ENCODE measurements at regions not wholly inside any gene's neighbourhood (a gene's known extent, or its start where the extent isn't known, plus 50 kb on each side); places are given as distances from the start of the nearest gene placed in this dataset.

DNA sequence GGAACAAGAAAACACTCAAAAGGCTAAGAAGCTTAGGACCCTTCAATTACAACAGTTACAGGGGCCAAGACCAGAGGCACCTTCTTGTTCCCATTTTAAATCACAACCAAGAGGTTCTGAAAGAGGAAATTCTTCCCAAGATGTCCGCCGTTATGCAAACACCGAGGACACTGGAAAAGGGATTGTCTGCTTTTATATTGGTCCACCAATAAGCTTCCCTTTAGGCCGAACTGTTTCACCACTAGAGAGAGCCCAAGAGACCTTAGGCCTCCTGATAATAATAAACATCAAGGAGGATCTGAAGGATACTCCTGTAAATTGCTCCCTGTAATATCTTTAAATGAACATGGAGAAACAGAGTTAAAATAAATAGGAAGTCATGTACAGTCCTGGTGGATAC, 92.6 kb upstream of the NLRP2B start:
- Histone ChIP-seq H3K4me3 (no peak overlapping the region), H3K36me3 (no peaks in the 10 kb centered on the region), H3K4me1 (no peaks in the 10 kb centered on the region), H3K9me3 (no peaks in the 10 kb centered on the region), H3K27me3 (no peaks in the 10 kb centered on the region), H3K27ac (no peak overlapping the region)
- TF ChIP-seq POLR2A (IDR thresholded peaks at IDR 0.05) (no peak), CTCF (IDR thresholded peaks at IDR 0.05) (no peak)
- DNase-seq: no peak
- intact Hi-C loops (cut with DNase I; ENCODE audit: low total_unique reads): no loop called here

GRCh38 chrX:57771689-57772088, 91.6 kb upstream of the NLRP2B start:
- Histone ChIP-seq H3K36me3 (no peaks in the 10 kb centered on the region), H3K27ac (no peak overlapping the region), H3K4me1 (no peaks in the 10 kb centered on the region), H3K27me3 (no peaks in the 10 kb centered on the region), H3K9me3 (no peaks in the 10 kb centered on the region), H3K4me3 (no peak overlapping the region)
- TF ChIP-seq POLR2A (IDR thresholded peaks at IDR 0.05): no peak
- TF ChIP-seq CTCF (IDR thresholded peaks at IDR 0.05): no peak
- DNase-seq: no peak
- intact Hi-C loops (cut with DNase I; ENCODE audit: low total_unique reads): no loop called here

DNA sequence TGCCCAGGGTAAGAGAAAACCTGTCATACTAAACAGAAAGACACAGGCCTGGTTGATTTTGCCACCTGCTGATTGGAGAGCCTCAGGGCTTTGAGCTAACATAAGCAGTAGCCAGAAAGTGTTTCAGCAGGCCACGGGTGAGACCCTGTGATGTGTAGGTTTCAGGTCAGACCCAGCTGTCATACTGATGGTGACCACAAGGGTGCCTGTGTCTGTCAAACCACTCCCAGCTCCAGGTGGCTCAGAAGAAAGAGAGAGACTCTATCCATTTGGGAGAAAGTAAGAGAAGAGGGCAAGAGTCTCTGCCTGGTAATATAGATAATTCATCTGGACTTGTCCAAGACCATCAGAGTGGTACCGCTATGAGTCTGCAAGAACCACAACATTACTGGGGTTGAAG, 72.8 kb upstream of the NLRP2B start:
- Histone ChIP-seq H3K9me3 (peaks cover 0 to 3% of the 10 kb centered on the region in 2 donors), H3K4me3 (no peak overlapping the region), H3K27ac (no peak overlapping the region), H3K4me1 (no peaks in the 10 kb centered on the region), H3K27me3 (no peaks in the 10 kb centered on the region), H3K36me3 (no peaks in the 10 kb centered on the region)
- intact Hi-C loops (cut with DNase I; ENCODE audit: low total_unique reads): no loop called here
- no peak for DNase-seq
- TF ChIP-seq CTCF (IDR thresholded peaks at IDR 0.05): no peak

DNA sequence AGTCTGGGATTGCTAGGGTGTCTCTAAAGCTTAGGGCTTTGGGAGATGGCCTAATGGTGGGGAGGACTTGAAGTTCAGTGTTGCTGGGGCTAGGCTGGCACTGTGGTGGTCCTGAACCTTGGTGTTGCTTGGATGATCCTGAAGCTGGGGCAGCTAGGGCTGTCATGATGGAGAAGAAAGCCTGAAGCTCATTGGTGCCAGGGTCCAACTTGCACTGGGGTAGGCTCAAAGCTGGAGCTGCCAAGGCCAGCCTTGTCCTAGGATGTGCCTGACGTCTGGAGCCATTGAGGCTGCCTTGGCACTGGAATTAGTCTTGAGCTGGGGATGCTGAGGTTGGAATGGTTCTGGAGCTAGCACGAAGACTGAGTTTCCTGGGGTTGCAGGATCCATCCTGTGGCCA, 61.0 kb upstream of the NLRP2B start:
- DNase-seq: no peak
- Histone ChIP-seq H3K9me3 (no peaks in the 10 kb centered on the region), H3K27me3 (peaks cover 0 to 6% of the 10 kb centered on the region in 2 donors), H3K36me3 (no peaks in the 10 kb centered on the region), H3K27ac (no peak overlapping the region), H3K4me3 (no peak overlapping the region), H3K4me1 (no peaks in the 10 kb centered on the region)
- TF ChIP-seq CTCF (IDR thresholded peaks at IDR 0.05) (no peak), POLR2A (IDR thresholded peaks at IDR 0.05) (no peak)
- intact Hi-C loops (cut with DNase I; ENCODE audit: low total_unique reads): no loop called here

GRCh38 chrX:57737881-57738280, 57.8 kb upstream of the NLRP2B start:
- Histone ChIP-seq H3K4me1 (no peaks in the 10 kb centered on the region), H3K27ac (no peak overlapping the region), H3K27me3 (peaks cover 0 to 10% of the 10 kb centered on the region in 2 donors), H3K9me3 (no peaks in the 10 kb centered on the region), H3K36me3 (no peaks in the 10 kb centered on the region), H3K4me3 (no peak overlapping the region)
- intact Hi-C loops (cut with DNase I; ENCODE audit: low total_unique reads): no loop called here
- TF ChIP-seq POLR2A (IDR thresholded peaks at IDR 0.05) (no peak), CTCF (IDR thresholded peaks at IDR 0.05) (no peak)
- DNase-seq: no peak

Measured in uterus (tissue), 3 donors.